ENCODE measurements at regions not wholly inside any gene's neighbourhood (a gene's known extent, or its start where the extent isn't known, plus 50 kb on each side); places are given as distances from the start of the nearest gene placed in this dataset.
"Not testable (repeated sequence)": the region's sequence is repeated elsewhere in the genome, so short reads cannot be mapped to it uniquely, and the experiment has no call there.

- Histone ChIP-seq H3K4me1 (ENCODE audit: control insufficient read depth, insufficient read depth, low read length) (no peaks in the 10 kb centered on the region), H3K9me3 (ENCODE audit: control insufficient read depth, insufficient read depth, low read length) (no peaks in the 10 kb centered on the region), H3K27me3 (ENCODE audit: control insufficient read depth, insufficient read depth, low read length) (no peaks in the 10 kb centered on the region), H3K27ac (ENCODE audit: low read length) (no peak overlapping the region), H3K36me3 (ENCODE audit: control insufficient read depth, insufficient read depth, low read length) (no peaks in the 10 kb centered on the region), H3K4me3 (ENCODE audit: low read length) (no peak overlapping the region)
- no CpG with 5 or more reads among the region's 2 CpGs for WGBS (ENCODE audit: insufficient coverage, insufficient read length)
- DNase-seq (ENCODE audit: low read depth, low spot score): no peak
These were observed 261.1 kb upstream of the TRIB2 start for GRCh38 chr2:12455661-12456060.

- WGBS (ENCODE audit: insufficient coverage, insufficient read length): no CpG with 5 or more reads among the region's 7 CpGs
- Histone ChIP-seq H3K9me3 (ENCODE audit: control insufficient read depth, insufficient read depth, low read length) (no peaks in the 10 kb centered on the region), H3K4me3 (ENCODE audit: low read length) (no peak overlapping the region), H3K4me1 (ENCODE audit: control insufficient read depth, insufficient read depth, low read length) (no peaks in the 10 kb centered on the region), H3K27me3 (ENCODE audit: control insufficient read depth, insufficient read depth, low read length) (no peaks in the 10 kb centered on the region), H3K36me3 (ENCODE audit: control insufficient read depth, insufficient read depth, low read length) (no peaks in the 10 kb centered on the region), H3K27ac (ENCODE audit: low read length) (no peak overlapping the region)
- no peak for DNase-seq (ENCODE audit: low read depth, low spot score)
These were observed 260.2 kb upstream of the TRIB2 start for GRCh38 chr2:12456293-12457106.

- no peaks in the 10 kb centered on the region for H3K36me3 ChIP-seq (ENCODE audit: control insufficient read depth, insufficient read depth, low read length)
- H3K4me1 ChIP-seq (ENCODE audit: control insufficient read depth, insufficient read depth, low read length): no peaks in the 10 kb centered on the region
- H3K27me3 ChIP-seq (ENCODE audit: control insufficient read depth, insufficient read depth, low read length): no peaks in the 10 kb centered on the region
- WGBS (ENCODE audit: insufficient coverage, insufficient read length): no CpG with 5 or more reads among the region's 3 CpGs
- DNase-seq (ENCODE audit: low read depth, low spot score): no peak
- no peaks in the 10 kb centered on the region for H3K9me3 ChIP-seq (ENCODE audit: control insufficient read depth, insufficient read depth, low read length)
- H3K27ac ChIP-seq (ENCODE audit: low read length): no peak overlapping the region
- H3K4me3 ChIP-seq (ENCODE audit: low read length): no peak overlapping the region
These were observed 258.9 kb upstream of the TRIB2 start for GRCh38 chr2:12457831-12458230.

GRCh38 chr2:12463189-12463588, 253.5 kb upstream of the TRIB2 start:
- no CpG with 5 or more reads among the region's 5 CpGs for WGBS (ENCODE audit: insufficient coverage, insufficient read length)
- H3K27ac ChIP-seq (ENCODE audit: low read length): no peak overlapping the region

GRCh38 chr2:12465631-12466135, 251.1 kb upstream of the TRIB2 start:
- no peak overlapping the region for H3K4me3 ChIP-seq (ENCODE audit: low read length)
- no peaks in the 10 kb centered on the region for H3K27me3 ChIP-seq (ENCODE audit: control insufficient read depth, insufficient read depth, low read length)
- H3K4me1 ChIP-seq (ENCODE audit: control insufficient read depth, insufficient read depth, low read length): no peaks in the 10 kb centered on the region
- H3K27ac ChIP-seq (ENCODE audit: low read length): no peak overlapping the region
- DNase-seq (ENCODE audit: low read depth, low spot score): no peak
- no peaks in the 10 kb centered on the region for H3K36me3 ChIP-seq (ENCODE audit: control insufficient read depth, insufficient read depth, low read length)
- no CpG with 5 or more reads among the region's 5 CpGs for WGBS (ENCODE audit: insufficient coverage, insufficient read length)
- no peaks in the 10 kb centered on the region for H3K9me3 ChIP-seq (ENCODE audit: control insufficient read depth, insufficient read depth, low read length)

More at GRCh38 chr2:12463189-12463588, 253.5 kb upstream of the TRIB2 start:
- no peaks in the 10 kb centered on the region for H3K27me3 ChIP-seq (ENCODE audit: control insufficient read depth, insufficient read depth, low read length)
- H3K4me1 ChIP-seq (ENCODE audit: control insufficient read depth, insufficient read depth, low read length): no peaks in the 10 kb centered on the region
- no peaks in the 10 kb centered on the region for H3K36me3 ChIP-seq (ENCODE audit: control insufficient read depth, insufficient read depth, low read length)
- no peaks in the 10 kb centered on the region for H3K9me3 ChIP-seq (ENCODE audit: control insufficient read depth, insufficient read depth, low read length)
- no peak for DNase-seq (ENCODE audit: low read depth, low spot score)
- H3K4me3 ChIP-seq (ENCODE audit: low read length): no peak overlapping the region

- Histone ChIP-seq H3K36me3 (ENCODE audit: control insufficient read depth, insufficient read depth, low read length) (no peaks in the 10 kb centered on the region), H3K4me1 (ENCODE audit: control insufficient read depth, insufficient read depth, low read length) (no peaks in the 10 kb centered on the region), H3K9me3 (ENCODE audit: control insufficient read depth, insufficient read depth, low read length) (no peaks in the 10 kb centered on the region), H3K27me3 (ENCODE audit: control insufficient read depth, insufficient read depth, low read length) (no peaks in the 10 kb centered on the region), H3K4me3 (ENCODE audit: low read length) (no peak overlapping the region), H3K27ac (ENCODE audit: low read length) (no peak overlapping the region)
- DNase-seq (ENCODE audit: low read depth, low spot score): no peak
- WGBS (ENCODE audit: insufficient coverage, insufficient read length): no CpG with 5 or more reads among the region's 4 CpGs
These were observed 249.4 kb upstream of the TRIB2 start for GRCh38 chr2:12467303-12467702.

- Histone ChIP-seq H3K4me3 (ENCODE audit: low read length) (no peak overlapping the region), H3K9me3 (ENCODE audit: control insufficient read depth, insufficient read depth, low read length) (no peaks in the 10 kb centered on the region), H3K4me1 (ENCODE audit: control insufficient read depth, insufficient read depth, low read length) (no peaks in the 10 kb centered on the region), H3K36me3 (ENCODE audit: control insufficient read depth, insufficient read depth, low read length) (no peaks in the 10 kb centered on the region), H3K27me3 (ENCODE audit: control insufficient read depth, insufficient read depth, low read length) (no peaks in the 10 kb centered on the region), H3K27ac (ENCODE audit: low read length) (no peak overlapping the region)
- no CpG with 5 or more reads among the region's 3 CpGs for WGBS (ENCODE audit: insufficient coverage, insufficient read length)
- DNase-seq (ENCODE audit: low read depth, low spot score): no peak
These were observed 247.6 kb upstream of the TRIB2 start for GRCh38 chr2:12469141-12469561.

GRCh38 chr2:12472265-12472664, 244.5 kb upstream of the TRIB2 start:
- not testable (repeated sequence) for H3K4me1 ChIP-seq (ENCODE audit: control insufficient read depth, insufficient read depth, low read length); H3K36me3 ChIP-seq (ENCODE audit: control insufficient read depth, insufficient read depth, low read length); H3K4me3 ChIP-seq (ENCODE audit: low read length); H3K9me3 ChIP-seq (ENCODE audit: control insufficient read depth, insufficient read depth, low read length); H3K27ac ChIP-seq (ENCODE audit: low read length); H3K27me3 ChIP-seq (ENCODE audit: control insufficient read depth, insufficient read depth, low read length); DNase-seq (ENCODE audit: low read depth, low spot score)

- no peak for DNase-seq (ENCODE audit: low read depth, low spot score)
- H3K36me3 ChIP-seq (ENCODE audit: control insufficient read depth, insufficient read depth, low read length): no peaks in the 10 kb centered on the region
- no peak overlapping the region for H3K27ac ChIP-seq (ENCODE audit: low read length)
- no peaks in the 10 kb centered on the region for H3K9me3 ChIP-seq (ENCODE audit: control insufficient read depth, insufficient read depth, low read length)
- no peaks in the 10 kb centered on the region for H3K4me1 ChIP-seq (ENCODE audit: control insufficient read depth, insufficient read depth, low read length)
- no CpG with 5 or more reads among the region's 9 CpGs for WGBS (ENCODE audit: insufficient coverage, insufficient read length)
- H3K27me3 ChIP-seq (ENCODE audit: control insufficient read depth, insufficient read depth, low read length): no peaks in the 10 kb centered on the region
- no peak overlapping the region for H3K4me3 ChIP-seq (ENCODE audit: low read length)
These were observed 238.3 kb upstream of the TRIB2 start for GRCh38 chr2:12478151-12479064.

- Histone ChIP-seq H3K27me3 (ENCODE audit: control insufficient read depth, insufficient read depth, low read length) (no peaks in the 10 kb centered on the region), H3K36me3 (ENCODE audit: control insufficient read depth, insufficient read depth, low read length) (no peaks in the 10 kb centered on the region), H3K4me1 (ENCODE audit: control insufficient read depth, insufficient read depth, low read length) (no peaks in the 10 kb centered on the region), H3K9me3 (ENCODE audit: control insufficient read depth, insufficient read depth, low read length) (no peaks in the 10 kb centered on the region), H3K27ac (ENCODE audit: low read length) (no peak overlapping the region), H3K4me3 (ENCODE audit: low read length) (no peak overlapping the region)
- no CpG with 5 or more reads among the region's 1 CpG for WGBS (ENCODE audit: insufficient coverage, insufficient read length)
- no peak for DNase-seq (ENCODE audit: low read depth, low spot score)
These were observed 237.6 kb upstream of the TRIB2 start for GRCh38 chr2:12479065-12479601.

All from iPS DF 6.9 (cell line).